GM23248 (cell line): ENCODE measurements at regions not wholly inside any gene's neighbourhood (a gene's known extent, or its start where the extent isn't known, plus 50 kb on each side); places are given as distances from the start of the nearest gene placed in this dataset.

Source experiments
- EZH2 ChIP-seq: fragments of 200-600 bp; sonication (generic); IDR thresholded peaks from 2 replicates; pipeline ENCODE4 v1.6.1; 2018; ENCODE audit warnings: antibody characterized with exemption, mild to moderate bottlenecking; ENCODE audit not compliant: insufficient read depth, poor library complexity, severe bottlenecking
- EZH2phosphoT487 ChIP-seq: fragments of 200-600 bp; sonication (generic); IDR thresholded peaks from 2 replicates; pipeline ENCODE4 v1.6.1; 2018; ENCODE audit warnings: antibody characterized with exemption, moderate library complexity, mild to moderate bottlenecking, low read depth; ENCODE audit not compliant: insufficient read depth

DNA sequence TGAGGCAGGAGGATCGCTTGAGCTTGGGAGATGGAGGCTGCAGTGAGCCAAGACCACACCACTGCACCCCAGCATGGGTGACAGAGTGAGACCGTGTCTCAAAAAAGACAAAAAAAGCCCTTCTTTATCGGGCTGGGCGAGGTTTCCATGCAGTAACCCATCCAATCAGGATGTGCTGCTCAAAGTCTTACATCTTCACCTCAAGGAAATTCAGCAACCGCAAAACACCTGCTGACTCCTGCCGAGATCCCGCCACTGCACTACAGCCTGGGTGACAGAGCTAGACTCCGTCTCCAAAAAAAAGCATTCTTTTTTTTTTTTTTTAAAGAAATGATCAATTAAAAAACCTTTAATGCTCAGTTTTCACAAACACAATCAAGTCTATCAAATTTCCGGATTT is 75.7 kb upstream of the KCTD7 start:
- TF ChIP-seq EZH2phosphoT487, result no peak
- TF ChIP-seq EZH2, result no peak
